ENCODE measurements at regions not wholly inside any gene's neighbourhood (a gene's known extent, or its start where the extent isn't known, plus 50 kb on each side); places are given as distances from the start of the nearest gene placed in this dataset.

DNA sequence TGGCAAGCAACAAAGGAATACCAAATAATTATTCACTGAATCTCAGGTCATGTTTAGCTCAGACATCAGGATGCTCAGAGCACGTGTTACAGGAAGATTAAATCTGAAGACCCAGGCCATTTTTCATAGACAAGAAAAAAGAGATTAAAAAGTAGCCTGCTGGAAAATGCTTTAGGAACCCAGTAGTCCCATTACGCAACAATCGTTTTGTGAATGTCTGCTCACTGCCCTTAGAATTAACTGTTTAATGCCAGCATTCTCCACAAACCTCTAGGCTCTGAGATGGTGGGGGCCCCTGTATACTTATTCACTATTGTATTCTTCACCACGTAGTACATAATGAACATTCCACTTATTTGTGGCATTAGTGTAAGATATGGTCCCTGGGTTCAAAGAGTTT lies 154.6 kb upstream of the NYAP2 start:
- FAIRE-seq (no peak), DNase-seq (ENCODE audit: low read depth, low spot score) (no peak)
- Histone ChIP-seq H4K20me1 (ENCODE audit: control insufficient read depth, extremely low read depth, insufficient read depth, low read length) (no peaks in the 10 kb centered on the region), H3K4me2 (ENCODE audit: control insufficient read depth, extremely low read depth, insufficient read depth, low read depth, low read length) (no peak overlapping the region), H3K27me3 (ENCODE audit: control insufficient read depth, extremely low read depth, insufficient read depth, low read length) (no peaks in the 10 kb centered on the region), H3K4me3 (ENCODE audit: control insufficient read depth in 2 of 3, extremely low read depth in 1 of 3, insufficient read depth in 2 of 3, low read depth in 1 of 3, low read length in 3 of 3) (no peak overlapping the region), H3K27ac (ENCODE audit: control insufficient read depth, insufficient read depth, low read length) (no peak overlapping the region), H3K4me1 (ENCODE audit: control insufficient read depth, extremely low read depth, insufficient read depth, low read length) (no peaks in the 10 kb centered on the region), H3K36me3 (ENCODE audit: control insufficient read depth in 2 of 2, extremely low read depth in 1 of 2, insufficient read depth in 2 of 2, low read length in 2 of 2) (no peaks in the 10 kb centered on the region), H3K79me2 (ENCODE audit: control insufficient read depth, insufficient read depth, low read length) (no peaks in the 10 kb centered on the region), H3K9me1 (ENCODE audit: control insufficient read depth, extremely low read depth, insufficient read depth, low read length) (no peaks in the 10 kb centered on the region), H3K9ac (ENCODE audit: control insufficient read depth, extremely low read depth, insufficient read depth, low read length) (no peak overlapping the region), H2AFZ (ENCODE audit: control insufficient read depth, low read length) (no peak overlapping the region), H3K9me3 (ENCODE audit: control insufficient read depth, low read depth, low read length) (no peaks in the 10 kb centered on the region)
- dilution Hi-C loops (cut with MboI; ENCODE audit: extremely low pct_ligation_motif_present, low sequenced_read_pairs) = no loop called here
- TF ChIP-seq, protein P1, sequence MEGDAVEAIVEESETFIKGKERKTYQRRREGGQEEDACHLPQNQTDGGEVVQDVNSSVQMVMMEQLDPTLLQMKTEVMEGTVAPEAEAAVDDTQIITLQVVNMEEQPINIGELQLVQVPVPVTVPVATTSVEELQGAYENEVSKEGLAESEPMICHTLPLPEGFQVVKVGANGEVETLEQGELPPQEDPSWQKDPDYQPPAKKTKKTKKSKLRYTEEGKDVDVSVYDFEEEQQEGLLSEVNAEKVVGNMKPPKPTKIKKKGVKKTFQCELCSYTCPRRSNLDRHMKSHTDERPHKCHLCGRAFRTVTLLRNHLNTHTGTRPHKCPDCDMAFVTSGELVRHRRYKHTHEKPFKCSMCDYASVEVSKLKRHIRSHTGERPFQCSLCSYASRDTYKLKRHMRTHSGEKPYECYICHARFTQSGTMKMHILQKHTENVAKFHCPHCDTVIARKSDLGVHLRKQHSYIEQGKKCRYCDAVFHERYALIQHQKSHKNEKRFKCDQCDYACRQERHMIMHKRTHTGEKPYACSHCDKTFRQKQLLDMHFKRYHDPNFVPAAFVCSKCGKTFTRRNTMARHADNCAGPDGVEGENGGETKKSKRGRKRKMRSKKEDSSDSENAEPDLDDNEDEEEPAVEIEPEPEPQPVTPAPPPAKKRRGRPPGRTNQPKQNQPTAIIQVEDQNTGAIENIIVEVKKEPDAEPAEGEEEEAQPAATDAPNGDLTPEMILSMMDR (optimal IDR thresholded peaks at IDR 0.05 in 1 of 3, IDR thresholded peaks at IDR 0.05 in 1 of 3, conservative IDR thresholded peaks at IDR 0.05 in 1 of 3; ENCODE audit: extremely low read depth in 1 of 3, insufficient read depth in 2 of 3, low read length in 3 of 3) = no peak
- TF ChIP-seq EZH2 (IDR thresholded peaks at IDR 0.05; ENCODE audit: low read length) = no peak

- no peak for DNase-seq (ENCODE audit: low read depth, low spot score)
- Histone ChIP-seq H4K20me1 (ENCODE audit: control insufficient read depth, extremely low read depth, insufficient read depth, low read length) (no peaks in the 10 kb centered on the region), H3K4me1 (ENCODE audit: control insufficient read depth, extremely low read depth, insufficient read depth, low read length) (no peaks in the 10 kb centered on the region), H3K4me3 (ENCODE audit: control insufficient read depth in 2 of 3, extremely low read depth in 1 of 3, insufficient read depth in 2 of 3, low read depth in 1 of 3, low read length in 3 of 3) (no peak overlapping the region), H3K9ac (ENCODE audit: control insufficient read depth, extremely low read depth, insufficient read depth, low read length) (no peak overlapping the region), H3K9me1 (ENCODE audit: control insufficient read depth, extremely low read depth, insufficient read depth, low read length) (no peaks in the 10 kb centered on the region), H2AFZ (ENCODE audit: control insufficient read depth, low read length) (no peak overlapping the region), H3K79me2 (ENCODE audit: control insufficient read depth, insufficient read depth, low read length) (no peaks in the 10 kb centered on the region), H3K36me3 (ENCODE audit: control insufficient read depth in 2 of 2, extremely low read depth in 1 of 2, insufficient read depth in 2 of 2, low read length in 2 of 2) (no peaks in the 10 kb centered on the region), H3K27ac (ENCODE audit: control insufficient read depth, insufficient read depth, low read length) (no peak overlapping the region), H3K4me2 (ENCODE audit: control insufficient read depth, extremely low read depth, insufficient read depth, low read depth, low read length) (no peak overlapping the region), H3K27me3 (ENCODE audit: control insufficient read depth, extremely low read depth, insufficient read depth, low read length) (no peaks in the 10 kb centered on the region), H3K9me3 (ENCODE audit: control insufficient read depth, low read depth, low read length) (no peaks in the 10 kb centered on the region)
- FAIRE-seq = no peak
- no peak for TF ChIP-seq EZH2 (IDR thresholded peaks at IDR 0.05; ENCODE audit: low read length)
- dilution Hi-C loops (cut with MboI; ENCODE audit: extremely low pct_ligation_motif_present, low sequenced_read_pairs) = no loop called here
Measured at GRCh38 chr2:225236769-225237323, 162.7 kb upstream of the NYAP2 start.

DNA sequence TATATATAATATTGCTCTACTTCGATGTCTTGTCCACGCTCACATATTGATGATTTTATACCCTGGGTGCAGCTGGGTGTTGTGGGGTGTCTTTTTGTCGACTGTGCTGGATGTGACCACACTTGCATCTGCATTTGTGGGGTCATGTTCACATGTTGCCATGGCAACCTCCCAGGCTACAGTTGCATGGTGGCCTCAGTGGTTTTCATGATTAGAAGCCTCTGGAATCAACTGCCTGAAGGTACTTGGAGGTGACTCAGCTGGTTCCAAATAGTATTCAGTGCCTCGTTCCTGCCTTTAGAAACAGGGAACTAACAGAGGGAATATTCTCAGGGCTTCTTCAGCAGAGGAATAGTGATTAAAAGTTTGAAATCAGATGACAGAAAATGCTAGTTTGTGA lies 166.3 kb upstream of the NYAP2 start:
- DNase-seq (ENCODE audit: low read depth, low spot score) (no peak), FAIRE-seq (no peak)
- no peaks in the 10 kb centered on the region for H3K9me3 ChIP-seq (ENCODE audit: control insufficient read depth, low read depth, low read length)
- dilution Hi-C loops (cut with MboI; ENCODE audit: extremely low pct_ligation_motif_present, low sequenced_read_pairs) = no loop called here
- no peak overlapping the region for H2AFZ ChIP-seq (ENCODE audit: control insufficient read depth, low read length)
- H3K9ac ChIP-seq (ENCODE audit: control insufficient read depth, extremely low read depth, insufficient read depth, low read length) = no peak overlapping the region
- H4K20me1 ChIP-seq (ENCODE audit: control insufficient read depth, extremely low read depth, insufficient read depth, low read length) = no peaks in the 10 kb centered on the region
- no peak overlapping the region for H3K4me2 ChIP-seq (ENCODE audit: control insufficient read depth, extremely low read depth, insufficient read depth, low read depth, low read length)
- no peaks in the 10 kb centered on the region for H3K79me2 ChIP-seq (ENCODE audit: control insufficient read depth, insufficient read depth, low read length)
- TF ChIP-seq, protein P1 (optimal IDR thresholded peaks at IDR 0.05 in 1 of 3, IDR thresholded peaks at IDR 0.05 in 1 of 3, conservative IDR thresholded peaks at IDR 0.05 in 1 of 3; ENCODE audit: extremely low read depth in 1 of 3, insufficient read depth in 2 of 3, low read length in 3 of 3) = no peak
- TF ChIP-seq EZH2 (IDR thresholded peaks at IDR 0.05; ENCODE audit: low read length) = no peak
- no peaks in the 10 kb centered on the region for H3K36me3 ChIP-seq (ENCODE audit: control insufficient read depth in 2 of 2, extremely low read depth in 1 of 2, insufficient read depth in 2 of 2, low read length in 2 of 2)
- no peak overlapping the region for H3K4me3 ChIP-seq (ENCODE audit: control insufficient read depth in 2 of 3, extremely low read depth in 1 of 3, insufficient read depth in 2 of 3, low read depth in 1 of 3, low read length in 3 of 3)
- H3K27me3 ChIP-seq (ENCODE audit: control insufficient read depth, extremely low read depth, insufficient read depth, low read length) = no peaks in the 10 kb centered on the region
- H3K4me1 ChIP-seq (ENCODE audit: control insufficient read depth, extremely low read depth, insufficient read depth, low read length) = no peaks in the 10 kb centered on the region
- H3K27ac ChIP-seq (ENCODE audit: control insufficient read depth, insufficient read depth, low read length) = no peak overlapping the region
- no peaks in the 10 kb centered on the region for H3K9me1 ChIP-seq (ENCODE audit: control insufficient read depth, extremely low read depth, insufficient read depth, low read length)

Measured in keratinocyte (primary cell).